ENCODE measurements at regions not wholly inside any gene's neighbourhood (a gene's known extent, or its start where the extent isn't known, plus 50 kb on each side); places are given as distances from the start of the nearest gene placed in this dataset.

DNA sequence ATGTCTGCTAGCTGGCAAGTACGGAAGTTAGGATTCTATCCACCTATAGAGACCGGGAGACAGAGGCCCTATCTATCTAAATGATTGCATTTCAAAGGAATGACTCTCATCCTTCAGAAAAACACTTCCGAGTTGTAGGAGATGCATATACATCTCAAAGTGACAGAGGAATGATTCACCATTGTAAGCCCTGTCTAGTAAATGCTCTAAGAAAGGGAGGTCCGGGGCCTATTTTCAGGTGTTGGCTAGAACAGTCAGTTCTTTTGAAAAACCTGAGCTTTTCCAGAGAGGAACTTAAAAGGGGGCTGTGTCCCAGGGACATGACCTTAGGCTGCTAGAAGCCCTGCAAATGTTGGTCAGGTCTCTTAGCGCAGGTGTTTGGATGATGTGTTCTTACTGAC is 262.9 kb upstream of the IL1RAPL1 start:
- TF ChIP-seq, protein P1, sequence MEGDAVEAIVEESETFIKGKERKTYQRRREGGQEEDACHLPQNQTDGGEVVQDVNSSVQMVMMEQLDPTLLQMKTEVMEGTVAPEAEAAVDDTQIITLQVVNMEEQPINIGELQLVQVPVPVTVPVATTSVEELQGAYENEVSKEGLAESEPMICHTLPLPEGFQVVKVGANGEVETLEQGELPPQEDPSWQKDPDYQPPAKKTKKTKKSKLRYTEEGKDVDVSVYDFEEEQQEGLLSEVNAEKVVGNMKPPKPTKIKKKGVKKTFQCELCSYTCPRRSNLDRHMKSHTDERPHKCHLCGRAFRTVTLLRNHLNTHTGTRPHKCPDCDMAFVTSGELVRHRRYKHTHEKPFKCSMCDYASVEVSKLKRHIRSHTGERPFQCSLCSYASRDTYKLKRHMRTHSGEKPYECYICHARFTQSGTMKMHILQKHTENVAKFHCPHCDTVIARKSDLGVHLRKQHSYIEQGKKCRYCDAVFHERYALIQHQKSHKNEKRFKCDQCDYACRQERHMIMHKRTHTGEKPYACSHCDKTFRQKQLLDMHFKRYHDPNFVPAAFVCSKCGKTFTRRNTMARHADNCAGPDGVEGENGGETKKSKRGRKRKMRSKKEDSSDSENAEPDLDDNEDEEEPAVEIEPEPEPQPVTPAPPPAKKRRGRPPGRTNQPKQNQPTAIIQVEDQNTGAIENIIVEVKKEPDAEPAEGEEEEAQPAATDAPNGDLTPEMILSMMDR (IDR thresholded peaks at IDR 0.05), result no peak
- TF ChIP-seq POLR2A (IDR thresholded peaks at IDR 0.05), result no peak
